ENCODE measurements at regions not wholly inside any gene's neighbourhood (a gene's known extent, or its start where the extent isn't known, plus 50 kb on each side); places are given as distances from the start of the nearest gene placed in this dataset.

DNA sequence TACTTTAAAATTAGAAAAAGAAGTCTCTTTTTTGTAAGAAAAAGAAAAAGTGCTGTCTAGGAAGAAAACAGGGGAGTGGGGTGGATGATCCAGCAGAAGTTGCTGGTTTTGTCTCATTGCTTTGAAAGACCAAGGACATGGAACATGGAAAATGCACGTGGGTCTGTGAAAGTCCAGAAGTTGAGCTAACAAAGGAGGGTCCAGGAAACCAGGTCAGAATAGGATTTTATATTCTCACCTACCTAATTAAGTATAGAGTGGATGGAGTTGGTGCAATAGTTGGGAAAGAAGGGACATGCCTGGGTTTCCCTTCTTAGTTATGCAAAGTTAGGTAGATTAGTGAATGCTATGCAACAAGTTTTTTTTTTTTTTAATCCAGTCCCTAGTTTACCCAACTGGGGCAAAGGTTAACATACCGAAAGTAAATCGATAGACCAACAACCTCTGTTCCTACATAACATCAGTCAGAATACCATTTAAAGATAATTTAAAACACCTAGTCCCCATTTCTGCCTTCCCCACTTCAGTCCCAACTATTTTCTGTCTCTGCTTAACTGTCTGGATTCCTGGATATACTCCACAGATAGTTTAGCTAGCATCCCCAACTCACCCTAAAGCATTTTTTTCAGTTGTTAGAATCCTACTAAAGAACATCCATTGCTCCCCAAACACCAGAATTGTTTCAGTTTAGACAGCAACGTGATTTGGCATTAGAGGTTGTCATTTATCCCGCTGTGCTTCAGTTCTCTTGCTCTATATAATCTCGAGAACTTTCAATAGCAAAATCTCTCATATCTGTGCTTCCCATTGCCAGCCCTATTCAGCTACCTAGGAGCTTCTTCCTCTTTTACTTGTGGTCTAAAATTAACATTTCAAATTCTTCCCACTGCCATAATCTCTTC lies 105.7 kb upstream of the PLPPR5 start:
- no peaks in the 10 kb centered on the region for H3K4me1 ChIP-seq (replicated peaks in 1 of 4; ENCODE audit: control insufficient read depth in 3 of 4, insufficient read depth in 4 of 4, low read length in 3 of 4)
- ChIA-PET CTCF (ENCODE audit: partially characterized antibody) (no interaction called here), POLR2A (ENCODE audit: partially characterized antibody) (no interaction called here)
- no peak overlapping the region for H3K56ac ChIP-seq (replicated peaks; ENCODE audit: insufficient read length, low read depth, low read length)
- no peak overlapping the region for H2BK15ac ChIP-seq (ENCODE audit: low read length)
- no peak overlapping the region for H2AK5ac ChIP-seq (ENCODE audit: low read depth, low read length)
- no peaks in the 10 kb centered on the region for H3K79me1 ChIP-seq (ENCODE audit: low read depth, low read length)
- no peak overlapping the region for H3K4me3 ChIP-seq (ENCODE audit: extremely low read depth in 1 of 4, insufficient read depth in 2 of 4, low read depth in 3 of 4, low read length in 4 of 4)
- no peak overlapping the region for H2BK120ac ChIP-seq (replicated peaks; ENCODE audit: low read depth, low read length)
- H3K18ac ChIP-seq (ENCODE audit: extremely low read depth, low read length), result no peak overlapping the region
- no peaks in the 10 kb centered on the region for H3K23me2 ChIP-seq (ENCODE audit: low read depth, low read length)
- H4K20me1 ChIP-seq (replicated peaks in 1 of 2; ENCODE audit: control insufficient read depth in 1 of 2, insufficient read depth in 2 of 2, low read length in 2 of 2), result no peaks in the 10 kb centered on the region
- TF ChIP-seq YY1 (IDR thresholded peaks at IDR 0.05; ENCODE audit: low read depth, low read length), result no peak
- no peaks in the 10 kb centered on the region for H3K27me3 ChIP-seq (replicated peaks in 1 of 4; ENCODE audit: control insufficient read depth in 3 of 4, extremely low read depth in 1 of 4, insufficient read depth in 3 of 4, low read length in 3 of 4)
- no peak overlapping the region for H2BK20ac ChIP-seq (ENCODE audit: low read length)
- no peak overlapping the region for H4K91ac ChIP-seq (replicated peaks; ENCODE audit: insufficient read length, low read length)
- no peak overlapping the region for H4K5ac ChIP-seq (ENCODE audit: insufficient read length, low read depth, low read length)
- H3K9ac ChIP-seq (replicated peaks in 1 of 4; ENCODE audit: extremely low read depth in 1 of 4, low read depth in 3 of 4, low read length in 3 of 4), result no peak overlapping the region
- no peak overlapping the region for H3K4me2 ChIP-seq (ENCODE audit: insufficient read depth in 1 of 2, low read depth in 2 of 2, low read length in 2 of 2)
- no peak overlapping the region for H2BK12ac ChIP-seq (ENCODE audit: low read depth, low read length)
- H3K23ac ChIP-seq (ENCODE audit: insufficient read length), result no peak overlapping the region
- FAIRE-seq, result no peak
- no peak for DNase-seq (ENCODE audit: low read depth in 1 of 2, low spot score in 2 of 2)
- no peaks in the 10 kb centered on the region for H3K36me3 ChIP-seq (ENCODE audit: control insufficient read depth in 2 of 4, insufficient read depth in 4 of 4, low read length in 3 of 4)
- no peak overlapping the region for H3K4ac ChIP-seq (replicated peaks; ENCODE audit: insufficient read length, low read depth, low read length)
- no peak overlapping the region for H3K27ac ChIP-seq (ENCODE audit: low read depth, low read length)
- H3K14ac ChIP-seq (ENCODE audit: insufficient read length), result no peak overlapping the region
- no peak overlapping the region for H2BK5ac ChIP-seq (ENCODE audit: low read depth, low read length)
- H2AFZ ChIP-seq (ENCODE audit: low read length), result 0 out of 2 replicates have a peak overlapping the region, but pooled peaks have one; percentile 18
- H3K9me3 ChIP-seq (ENCODE audit: insufficient read depth in 2 of 2, low read depth in 1 of 2, low read length in 1 of 2), result no peaks in the 10 kb centered on the region
- no peak overlapping the region for H4K8ac ChIP-seq (ENCODE audit: extremely low read depth, insufficient read depth, low read length)
- 79% methylated on average over 6 of the region's 6 CpGs; no CpG with 5 or more reads in 1 of the 2 experiments for WGBS, 2 experiments (ENCODE audit: extremely low coverage in 1 of 2, insufficient coverage in 1 of 2, insufficient read length in 1 of 2, insufficient replicate concordance in 2 of 2, low coverage in 1 of 2, low lambda C conversion rate in 2 of 2, missing lambda C conversion rate in 1 of 2)
- H3K79me2 ChIP-seq (ENCODE audit: control insufficient read depth in 1 of 2, insufficient read depth in 2 of 2, low read length in 2 of 2), result no peaks in the 10 kb centered on the region
